AG04449 (cell line): ENCODE measurements at regions not wholly inside any gene's neighbourhood (a gene's known extent, or its start where the extent isn't known, plus 50 kb on each side); places are given as distances from the start of the nearest gene placed in this dataset.

ENCODE experiments used
- CTCF ChIA-PET: fragments of 350-600 bp; formaldehyde crosslinking; extraction: SDS; loops from one replicate; lab custom pipeline; 2021; ENCODE audit warnings: antibody characterized with exemption; lab: Yijun Ruan, JAX
- POLR2A ChIA-PET: fragments of 400-600, 350-600 bp; formaldehyde crosslinking; extraction: SDS; loops from one replicate; lab custom pipeline; 2020; ENCODE audit warnings: antibody characterized with exemption, inconsistent platforms; lab: Yijun Ruan, JAX
- DNase-seq: peaks from one replicate; pipeline ENCODE4 v3.0.0-alpha.2; 2010; ENCODE audit warnings: low read depth, low spot score
- H3K4me3 ChIP-seq: 2 replicates; pipeline ENCODE4 v1.5.1; 2011; ENCODE audit warnings: low read depth, mild to moderate bottlenecking, control low read depth, low read length
- CTCF ChIP-seq: IDR thresholded peaks from one replicate; pipeline ENCODE4 v1.5.1; 2011; ENCODE audit warnings: mild to moderate bottlenecking, moderate library complexity, low read length, control low read depth, inconsistent platforms; ENCODE audit not compliant: insufficient read depth; ENCODE audit errors: missing control alignments

DNA sequence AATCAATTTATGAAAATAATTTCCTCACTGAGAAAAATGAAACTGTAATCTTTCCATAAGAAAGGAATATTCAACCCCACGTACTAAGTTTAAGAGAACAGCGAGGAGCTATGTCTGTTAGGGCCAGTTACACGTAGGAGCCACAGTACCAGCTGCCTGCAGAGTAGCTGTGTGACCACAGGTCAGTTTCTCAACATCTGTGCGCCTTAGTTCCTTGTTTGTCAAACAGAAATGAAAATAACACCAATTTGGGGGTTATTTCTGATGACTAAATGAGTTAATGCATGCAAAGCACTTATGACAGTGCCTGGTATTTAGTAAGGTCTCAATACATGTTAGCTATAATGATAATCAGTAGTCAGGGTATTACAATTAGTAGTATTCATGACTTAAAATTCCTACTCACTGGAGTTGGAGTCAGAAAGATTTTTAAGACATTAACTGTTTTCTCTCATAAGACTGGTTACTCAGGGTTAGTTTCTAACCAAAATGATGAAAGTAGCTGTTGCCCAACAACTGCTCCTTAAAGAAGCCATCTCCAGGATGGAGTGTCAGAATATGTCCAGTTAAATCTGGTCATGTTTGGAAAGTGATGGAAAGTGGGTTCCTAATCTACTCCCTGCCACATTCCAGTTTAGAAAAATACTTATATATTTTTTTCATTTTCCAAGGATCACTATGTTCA is 85.8 kb upstream of the ZNF648 start:
- ChIA-PET CTCF (interaction anchor here (0.7 to 3.5 kb wide), 2 partner anchors 8 to 249 kb away, joined by 3 to 30 read pairs; no protein-coding TSS in a partner anchor), POLR2A (no interaction called here)

GRCh38 chr1:182146286-182146685 is 84.8 kb upstream of the ZNF648 start:
- CTCF ChIA-PET: interaction anchor here (1.0 to 8.4 kb wide), 4 partner anchors 40 to 261 kb away, joined by 3 to 504 read pairs (median 4); partner anchors contain the start of genes GLUL and TEDDM1
- DNase-seq: no peak
- POLR2A ChIA-PET: interaction anchor here (3.5 kb wide), 1 partner anchor 246 kb away, joined by 31 read pairs; the partner anchor contains the start of gene GLUL
- TF ChIP-seq CTCF: no peak
- H3K4me3 ChIP-seq: no peak overlapping the region

More for the DNA sequence above, 85.8 kb upstream of the ZNF648 start:
- DNase-seq: no peak
- no peak for TF ChIP-seq CTCF
- H3K4me3 ChIP-seq: no peak overlapping the region

DNA sequence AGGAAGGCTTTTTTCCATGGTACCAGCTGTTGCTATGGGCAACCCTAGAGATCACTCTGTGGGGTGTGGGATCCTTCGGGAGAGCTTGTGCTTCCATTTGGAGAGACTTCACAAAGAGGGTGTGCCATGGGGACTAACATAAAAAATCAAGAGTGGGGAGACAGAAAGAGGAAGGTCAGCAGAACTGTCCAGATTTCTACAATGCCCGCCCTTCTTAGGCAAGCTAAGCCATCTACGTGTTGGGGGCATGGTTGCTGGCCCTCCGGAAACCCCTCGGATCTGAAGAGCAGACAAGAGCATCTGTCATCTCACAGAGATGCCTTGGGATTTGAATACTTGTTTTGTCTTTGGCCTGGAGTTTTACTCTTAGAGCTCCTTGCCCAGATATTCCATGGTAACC is 83.9 kb upstream of the ZNF648 start:
- no peak overlapping the region for H3K4me3 ChIP-seq
- CTCF ChIA-PET: interaction anchor here (1.0 to 8.4 kb wide), 5 partner anchors 41 to 261 kb away, joined by 3 to 504 read pairs (median 4); partner anchors contain the start of genes GLUL and TEDDM1
- POLR2A ChIA-PET: interaction anchor here (3.5 kb wide), 1 partner anchor 246 kb away, joined by 31 read pairs; the partner anchor contains the start of gene GLUL
- no peak for DNase-seq
- no peak for TF ChIP-seq CTCF

DNA sequence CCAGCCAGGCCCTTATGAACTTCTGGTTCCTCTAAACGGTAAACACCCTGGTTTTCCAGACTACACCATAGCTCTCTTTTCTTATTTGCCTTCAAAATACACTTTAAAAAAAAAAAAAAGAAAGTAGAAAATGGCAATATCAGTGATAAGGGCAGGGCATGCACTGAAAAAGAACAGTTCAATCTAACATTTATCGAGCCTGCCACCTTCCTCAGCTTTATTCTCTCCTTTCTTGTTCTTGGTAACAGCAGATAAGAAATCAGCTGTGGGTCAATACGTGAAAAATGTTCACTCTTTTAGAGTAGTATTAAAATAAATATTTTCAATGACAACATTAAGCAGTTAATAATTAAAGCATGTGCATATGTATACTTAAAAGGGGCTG is 83.1 kb upstream of the ZNF648 start:
- ChIA-PET POLR2A (interaction anchor here (1.5 to 3.5 kb wide), 3 partner anchors 146 to 247 kb away, joined by 5 to 31 read pairs (median 10); partner anchors contain the start of gene GLUL), CTCF (interaction anchor here (0.7 to 8.4 kb wide), 15 partner anchors 8 to 668 kb away, joined by 3 to 504 read pairs (median 12); partner anchors contain the start of genes GLUL and TEDDM1)
- DNase-seq: no peak
- no peak for TF ChIP-seq CTCF
- H3K4me3 ChIP-seq: no peak overlapping the region

GRCh38 chr1:182143825-182144645 is 82.5 kb upstream of the ZNF648 start:
- DNase-seq: peak; percentile 37
- CTCF ChIA-PET: interaction anchor here (0.6 to 8.4 kb wide), 53 partner anchors 9 to 667 kb away, joined by 3 to 504 read pairs (median 5); partner anchors contain the start of genes GLUL, RNASEL and TEDDM1
- no peak for TF ChIP-seq CTCF
- H3K4me3 ChIP-seq: no peak overlapping the region
- POLR2A ChIA-PET: interaction anchor here (1.5 to 3.5 kb wide), 3 partner anchors 146 to 248 kb away, joined by 5 to 31 read pairs (median 10); partner anchors contain the start of gene GLUL
